Neural progenitor cell (in vitro differentiated cells): ENCODE measurements at regions not wholly inside any gene's neighbourhood (a gene's known extent, or its start where the extent isn't known, plus 50 kb on each side); places are given as distances from the start of the nearest gene placed in this dataset.

ENCODE experiments used
- DNase-seq: peaks from one replicate; pipeline ENCODE4 v3.0.0-alpha.2; 2016; ENCODE audit warnings: low spot score
- H2AFZ ChIP-seq: fragments of 200-600 bp; sonication (generic); replicated peaks from 2 replicates; pipeline ENCODE4 v1.6.1; 2016; ENCODE audit warnings: antibody characterized with exemption
- H3F3A ChIP-seq: fragments of 200-600 bp; sonication (generic); 2 replicates; pipeline ENCODE4 v1.6.1; 2016; ENCODE audit warnings: antibody characterized with exemption, low read depth
- H3K27ac ChIP-seq: fragments of 200-600 bp; sonication (generic); 2 replicates; pipeline ENCODE4 v1.5.1; 2016; ENCODE audit warnings: mild to moderate bottlenecking
- H3K27me3 ChIP-seq: fragments of 200-600 bp; sonication (generic); 2 replicates; pipeline ENCODE4 v1.6.1; 2016; ENCODE audit warnings: mild to moderate bottlenecking, moderate library complexity
- H3K36me3 ChIP-seq: fragments of 200-600 bp; sonication (generic); 2 replicates; pipeline ENCODE4 v1.5.1; 2016
- H3K4me1 ChIP-seq: fragments of 200-600 bp; sonication (generic); 2 replicates; pipeline ENCODE4 v1.6.1; 2016; ENCODE audit warnings: mixed run types
- H3K4me2 ChIP-seq: fragments of 200-600 bp; sonication (generic); 2 replicates; pipeline ENCODE4 v1.6.1; 2016
- H3K4me3 ChIP-seq: fragments of 200-600 bp; sonication (generic); 2 replicates; pipeline ENCODE4 v1.5.1; 2016
- H3K79me2 ChIP-seq: fragments of 200-600 bp; sonication (generic); 2 replicates; pipeline ENCODE4 v1.6.1; 2016; ENCODE audit warnings: low read depth
- H3K9ac ChIP-seq: fragments of 200-600 bp; sonication (generic); 2 replicates; pipeline ENCODE4 v1.6.1; 2016
- H3K9me3 ChIP-seq: fragments of 200-600 bp; sonication (generic); 2 replicates; pipeline ENCODE4 v1.5.1; 2016; ENCODE audit warnings: low read depth
- H4K20me1 ChIP-seq: fragments of 200-600 bp; sonication (generic); 2 replicates; pipeline ENCODE4 v1.6.1; 2016; ENCODE audit warnings: low read depth
- H3K27ac Mint-ChIP-seq: 3 replicates; pipeline ENCODE4 v1.8.0; 2021; ENCODE audit warnings: mixed read lengths
- H3K27me3 Mint-ChIP-seq: 2 replicates; pipeline ENCODE4 v1.8.0; 2022; ENCODE audit warnings: low read depth, mild to moderate bottlenecking, inconsistent platforms, moderate library complexity, mixed read lengths; ENCODE audit not compliant: insufficient read depth
- H3K36me3 Mint-ChIP-seq: 3 replicates; pipeline ENCODE4 v1.8.0; 2021; ENCODE audit warnings: mixed read lengths
- H3K4me1 Mint-ChIP-seq: 3 replicates; pipeline ENCODE4 v1.8.0; 2021; ENCODE audit warnings: mixed read lengths
- H3K4me3 Mint-ChIP-seq: 3 replicates; pipeline ENCODE4 v1.8.0; 2021; ENCODE audit warnings: mild to moderate bottlenecking, moderate library complexity, mixed read lengths
- H3K9me3 Mint-ChIP-seq: 3 replicates; pipeline ENCODE4 v1.8.0; 2020; ENCODE audit warnings: mixed read lengths
- CTCF ChIP-seq: fragments of 200-600 bp; sonication (generic); IDR thresholded peaks from 2 replicates; pipeline ENCODE4 v1.5.1; 2017; ENCODE audit warnings: antibody characterized with exemption, mild to moderate bottlenecking
- EZH2 ChIP-seq: fragments of 200-600 bp; sonication (generic); IDR thresholded peaks from 2 replicates; pipeline ENCODE4 v1.6.1; 2017; ENCODE audit warnings: antibody characterized with exemption, mild to moderate bottlenecking, moderate library complexity
- EZH2phosphoT487 ChIP-seq: fragments of 200-600 bp; sonication (generic); IDR thresholded peaks from 2 replicates; pipeline ENCODE4 v1.6.1; 2017; ENCODE audit warnings: antibody characterized with exemption

DNA sequence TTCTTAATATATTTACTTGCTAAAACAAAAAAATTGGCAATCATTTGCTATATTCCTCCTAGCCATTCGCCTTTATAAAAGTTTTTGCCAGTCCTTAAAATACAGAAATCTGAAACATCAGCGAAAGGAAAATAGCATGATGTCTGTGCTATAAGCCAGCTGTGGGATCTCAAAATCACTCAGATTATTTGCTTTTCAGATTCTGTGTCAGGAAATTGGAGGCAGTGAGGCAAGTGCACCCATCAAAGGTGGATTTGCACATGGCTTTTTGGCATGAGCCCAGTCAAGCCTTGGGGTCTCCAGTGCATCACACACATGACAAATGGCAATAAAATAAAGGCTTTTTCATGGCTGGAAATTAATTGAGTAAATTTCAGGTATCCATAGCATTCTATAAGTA lies 196.8 kb upstream of the DAPK1 start:
- H3K27me3 Mint-ChIP-seq = no peaks in the 10 kb centered on the region

DNA sequence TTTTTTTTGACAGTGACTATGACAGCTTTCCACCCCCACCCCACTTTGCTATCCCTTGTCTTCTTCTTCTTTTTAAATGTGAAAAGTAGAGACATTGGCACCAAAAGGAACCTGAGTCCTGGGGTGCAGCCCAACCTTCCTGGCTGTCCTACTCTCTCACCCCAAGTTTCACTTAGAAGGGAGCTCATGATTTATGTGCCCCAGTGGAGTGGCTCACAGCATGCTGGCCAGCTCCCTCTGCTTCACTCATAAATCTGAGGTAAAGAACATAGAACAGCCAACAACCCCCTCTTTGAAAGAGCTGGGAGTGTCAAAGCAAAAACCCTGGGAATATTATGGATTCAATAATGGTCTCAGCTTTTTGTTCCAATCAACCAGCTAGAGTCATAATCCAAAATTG lies 196.3 kb upstream of the DAPK1 start:
- H3F3A ChIP-seq = no peaks in the 10 kb centered on the region
- H3K79me2 ChIP-seq = no peaks in the 10 kb centered on the region
- no peaks in the 10 kb centered on the region for H3K4me1 ChIP-seq
- no peak overlapping the region for H2AFZ ChIP-seq
- no peak overlapping the region for H3K4me3 ChIP-seq
- no peak for DNase-seq
- H3K27ac ChIP-seq = no peak overlapping the region
- Mint-ChIP-seq H3K9me3 (no peaks in the 10 kb centered on the region), H3K4me3 (no peak overlapping the region), H3K27ac (no peak overlapping the region), H3K4me1 (peaks cover 7% of the 10 kb centered on the region), H3K36me3 (no peaks in the 10 kb centered on the region), H3K27me3 (no peaks in the 10 kb centered on the region)
- no peaks in the 10 kb centered on the region for H3K27me3 ChIP-seq
- H3K36me3 ChIP-seq = no peaks in the 10 kb centered on the region
- H4K20me1 ChIP-seq = no peaks in the 10 kb centered on the region
- TF ChIP-seq EZH2phosphoT487 (no peak), CTCF (no peak), EZH2 (no peak)
- H3K9me3 ChIP-seq = no peaks in the 10 kb centered on the region
- H3K4me2 ChIP-seq = no peak overlapping the region
- no peak overlapping the region for H3K9ac ChIP-seq

More for the DNA sequence above, 196.8 kb upstream of the DAPK1 start:
- TF ChIP-seq CTCF = no peak
- TF ChIP-seq EZH2 = no peak
- no peak for TF ChIP-seq EZH2phosphoT487
- no peak overlapping the region for H3K4me3 ChIP-seq
- H3K79me2 ChIP-seq = no peaks in the 10 kb centered on the region
- Mint-ChIP-seq H3K9me3 (no peaks in the 10 kb centered on the region), H3K4me3 (no peak overlapping the region), H3K27ac (no peak overlapping the region), H3K36me3 (no peaks in the 10 kb centered on the region), H3K4me1 (peaks cover 7% of the 10 kb centered on the region)
- DNase-seq = no peak
- H4K20me1 ChIP-seq = no peaks in the 10 kb centered on the region
- H3K36me3 ChIP-seq = no peaks in the 10 kb centered on the region
- no peak overlapping the region for H2AFZ ChIP-seq
- no peak overlapping the region for H3K4me2 ChIP-seq
- no peaks in the 10 kb centered on the region for H3K27me3 ChIP-seq
- H3K9me3 ChIP-seq = no peaks in the 10 kb centered on the region
- H3K9ac ChIP-seq = no peak overlapping the region
- H3K4me1 ChIP-seq = no peaks in the 10 kb centered on the region
- H3F3A ChIP-seq = no peaks in the 10 kb centered on the region
- H3K27ac ChIP-seq = no peak overlapping the region

- Histone ChIP-seq H3K4me1 (no peaks in the 10 kb centered on the region), H3K27me3 (no peaks in the 10 kb centered on the region), H3K27ac (no peak overlapping the region), H3F3A (no peaks in the 10 kb centered on the region), H3K36me3 (no peaks in the 10 kb centered on the region), H2AFZ (peak overlapping the region; percentile 1), H4K20me1 (no peaks in the 10 kb centered on the region), H3K79me2 (no peaks in the 10 kb centered on the region), H3K9ac (no peak overlapping the region), H3K9me3 (no peaks in the 10 kb centered on the region), H3K4me3 (no peak overlapping the region), H3K4me2 (no peak overlapping the region)
- no peak overlapping the region for H3K4me3 Mint-ChIP-seq
- no peaks in the 10 kb centered on the region for H3K9me3 Mint-ChIP-seq
- no peaks in the 10 kb centered on the region for H3K36me3 Mint-ChIP-seq
- no peak overlapping the region for H3K27ac Mint-ChIP-seq
- no peaks in the 10 kb centered on the region for H3K27me3 Mint-ChIP-seq
- H3K4me1 Mint-ChIP-seq = peaks cover 7% of the 10 kb centered on the region
- TF ChIP-seq EZH2phosphoT487 (no peak), EZH2 (no peak), CTCF (no peak)
- DNase-seq = no peak
These were observed 192.5 kb upstream of the DAPK1 start for GRCh38 chr9:87305151-87305550.

GRCh38 chr9:87306006-87306405 lies 191.7 kb upstream of the DAPK1 start:
- H3K9me3 ChIP-seq = no peaks in the 10 kb centered on the region
- Mint-ChIP-seq H3K4me1 (peaks cover 7% of the 10 kb centered on the region), H3K4me3 (no peak overlapping the region), H3K36me3 (no peaks in the 10 kb centered on the region), H3K9me3 (no peaks in the 10 kb centered on the region), H3K27me3 (no peaks in the 10 kb centered on the region), H3K27ac (no peak overlapping the region)
- H3K79me2 ChIP-seq = no peaks in the 10 kb centered on the region
- H3K4me3 ChIP-seq = no peak overlapping the region
- no peak overlapping the region for H3K27ac ChIP-seq
- H3K4me2 ChIP-seq = no peak overlapping the region
- H3F3A ChIP-seq = no peaks in the 10 kb centered on the region
- H2AFZ ChIP-seq = no peak overlapping the region
- no peak overlapping the region for H3K9ac ChIP-seq
- TF ChIP-seq EZH2 = no peak
- no peak for TF ChIP-seq EZH2phosphoT487
- no peak for TF ChIP-seq CTCF
- H3K36me3 ChIP-seq = no peaks in the 10 kb centered on the region
- no peak for DNase-seq
- no peaks in the 10 kb centered on the region for H4K20me1 ChIP-seq
- no peaks in the 10 kb centered on the region for H3K4me1 ChIP-seq
- H3K27me3 ChIP-seq = no peaks in the 10 kb centered on the region
